T1000 (cell line): ENCODE measurements at regions not wholly inside any gene's neighbourhood (a gene's known extent, or its start where the extent isn't known, plus 50 kb on each side); places are given as distances from the start of the nearest gene placed in this dataset.
"Not testable (repeated sequence)": the region's sequence is repeated elsewhere in the genome, so short reads cannot be mapped to it uniquely, and the experiment has no call there.

ENCODE experiments used
- DNase-seq: peaks from one replicate; lab custom pipeline; 2025; ENCODE audit warnings: mixed read lengths; lab: John Stamatoyannopoulos, UW

- no peak for DNase-seq
Measured at GRCh38 chr11:97751952-97752351, 1268.8 kb upstream of the CNTN5 start.

GRCh38 chr11:97754976-97755375 is 1265.8 kb upstream of the CNTN5 start:
- no peak for DNase-seq

- no peak for DNase-seq
Measured at GRCh38 chr11:97756571-97757335, 1264.0 kb upstream of the CNTN5 start.

- no peak for DNase-seq
Measured at GRCh38 chr11:97761175-97761574, 1259.6 kb upstream of the CNTN5 start.

GRCh38 chr11:97764193-97764592 is 1256.6 kb upstream of the CNTN5 start:
- no peak for DNase-seq

- DNase-seq, result no peak
Measured at GRCh38 chr11:97764605-97765004, 1256.1 kb upstream of the CNTN5 start.

- no peak for DNase-seq
Measured at GRCh38 chr11:97770570-97770969, 1250.2 kb upstream of the CNTN5 start.

GRCh38 chr11:97772705-97773104 is 1248.0 kb upstream of the CNTN5 start:
- DNase-seq, result no peak

- not testable (repeated sequence) for DNase-seq
Measured at GRCh38 chr11:97784388-97784787, 1236.4 kb upstream of the CNTN5 start.

- DNase-seq, result no peak
Measured at GRCh38 chr11:97786961-97787360, 1233.8 kb upstream of the CNTN5 start.

GRCh38 chr11:97794876-97795275 is 1225.9 kb upstream of the CNTN5 start:
- DNase-seq, result no peak

GRCh38 chr11:97800891-97801290 is 1219.9 kb upstream of the CNTN5 start:
- no peak for DNase-seq

- no peak for DNase-seq
Measured at GRCh38 chr11:97814325-97814959, 1206.3 kb upstream of the CNTN5 start.

- DNase-seq, result no peak
Measured at GRCh38 chr11:97815667-97816066, 1205.1 kb upstream of the CNTN5 start.

GRCh38 chr11:97832451-97832850 is 1188.3 kb upstream of the CNTN5 start:
- DNase-seq, result no peak

- DNase-seq, result no peak
Measured at GRCh38 chr11:97833412-97833811, 1187.3 kb upstream of the CNTN5 start.

GRCh38 chr11:97844016-97844415 is 1176.7 kb upstream of the CNTN5 start:
- DNase-seq, result no peak

GRCh38 chr11:97847730-97848129 is 1173.0 kb upstream of the CNTN5 start:
- DNase-seq, result no peak

- no peak for DNase-seq
Measured at GRCh38 chr11:97850701-97851100, 1170.0 kb upstream of the CNTN5 start.

GRCh38 chr11:97854357-97854756 is 1166.4 kb upstream of the CNTN5 start:
- DNase-seq, result no peak

- DNase-seq, result no peak
Measured at GRCh38 chr11:97854877-97855276, 1165.9 kb upstream of the CNTN5 start.

- no peak for DNase-seq
Measured at GRCh38 chr11:97856666-97857065, 1164.1 kb upstream of the CNTN5 start.

GRCh38 chr11:97860237-97860636 is 1160.5 kb upstream of the CNTN5 start:
- DNase-seq, result no peak

- DNase-seq, result no peak
Measured at GRCh38 chr11:97862021-97862420, 1158.7 kb upstream of the CNTN5 start.
